ENCODE measurements at regions not wholly inside any gene's neighbourhood (a gene's known extent, or its start where the extent isn't known, plus 50 kb on each side); places are given as distances from the start of the nearest gene placed in this dataset.

GRCh38 chr13:59446391-59446790 is 717.3 kb downstream of the DIAPH3 start:
- DNase-seq: no peak
- ChIA-PET CTCF (interaction anchor here (0.6 kb wide), 1 partner anchor 1036 kb away, joined by 4 read pairs; no protein-coding TSS in a partner anchor), POLR2A (no interaction called here)
- peaks cover 0 to 4% (median 0%) of the 10 kb centered on the region in 11 donors for H3K9me3 Mint-ChIP-seq
- Histone ChIP-seq H3K4me3 (ENCODE audit: low read length) (no peak overlapping the region), H3K36me3 (ENCODE audit: control insufficient read depth in 2 of 3, insufficient read depth in 3 of 3, low read length in 3 of 3) (no peaks in the 10 kb centered on the region), H3K9me3 (ENCODE audit: control insufficient read depth in 2 of 3, low read length in 3 of 3) (no peaks in the 10 kb centered on the region), H3K4me1 (ENCODE audit: control insufficient read depth in 2 of 2, insufficient read depth in 2 of 2, low read length in 2 of 2) (no peaks in the 10 kb centered on the region), H3K27ac (ENCODE audit: low read depth, low read length) (no peak overlapping the region), H3K27me3 (ENCODE audit: control insufficient read depth in 2 of 2, insufficient read depth in 2 of 2, low read length in 2 of 2) (no peaks in the 10 kb centered on the region)
- no peak overlapping the region for H3K27ac Mint-ChIP-seq
- peaks cover under 1 to 6% (median 1%) of the 10 kb centered on the region in 7 donors for H3K4me1 Mint-ChIP-seq
- ATAC-seq: no peak
- no peak overlapping the region for H3K4me3 Mint-ChIP-seq
- H3K36me3 Mint-ChIP-seq: no peaks in the 10 kb centered on the region
- H3K27me3 Mint-ChIP-seq: peaks cover 0 to 20% (median 12%) of the 10 kb centered on the region in 5 donors
- intact Hi-C loops (cut with micrococcal nuclease): no loop called here

- H3K9me3 Mint-ChIP-seq: peaks cover 0 to 4% (median 0%) of the 10 kb centered on the region in 11 donors
- no peaks in the 10 kb centered on the region for H3K36me3 ChIP-seq (ENCODE audit: control insufficient read depth in 2 of 3, insufficient read depth in 3 of 3, low read length in 3 of 3)
- no peaks in the 10 kb centered on the region for H3K36me3 Mint-ChIP-seq
- H3K27me3 ChIP-seq (ENCODE audit: control insufficient read depth in 2 of 2, insufficient read depth in 2 of 2, low read length in 2 of 2): no peaks in the 10 kb centered on the region
- no peak overlapping the region for H3K4me3 ChIP-seq (ENCODE audit: low read length)
- ChIA-PET POLR2A (no interaction called here), CTCF (no interaction called here)
- intact Hi-C loops (cut with micrococcal nuclease): no loop called here
- no peaks in the 10 kb centered on the region for H3K4me1 ChIP-seq (ENCODE audit: control insufficient read depth in 2 of 2, insufficient read depth in 2 of 2, low read length in 2 of 2)
- no peak for DNase-seq
- H3K27ac ChIP-seq (ENCODE audit: low read depth, low read length): no peak overlapping the region
- H3K4me1 Mint-ChIP-seq: peaks cover 0 to 5% (median 2%) of the 10 kb centered on the region in 7 donors
- ATAC-seq: no peak
- H3K9me3 ChIP-seq (ENCODE audit: control insufficient read depth in 2 of 3, low read length in 3 of 3): no peaks in the 10 kb centered on the region
- no peak overlapping the region for H3K4me3 Mint-ChIP-seq
- H3K27ac Mint-ChIP-seq: no peak overlapping the region
- H3K27me3 Mint-ChIP-seq: peaks cover 0 to 20% (median 9%) of the 10 kb centered on the region in 5 donors
Observed at GRCh38 chr13:59447031-59447430, 716.7 kb downstream of the DIAPH3 start.

GRCh38 chr13:59447846-59448620 is 715.7 kb downstream of the DIAPH3 start:
- peaks cover 0 to 8% (median 0%) of the 10 kb centered on the region in 7 donors for H3K4me1 Mint-ChIP-seq
- no peaks in the 10 kb centered on the region for H3K36me3 Mint-ChIP-seq
- no peaks in the 10 kb centered on the region for H3K4me1 ChIP-seq (ENCODE audit: control insufficient read depth in 2 of 2, insufficient read depth in 2 of 2, low read length in 2 of 2)
- no peaks in the 10 kb centered on the region for H3K9me3 ChIP-seq (ENCODE audit: control insufficient read depth in 2 of 3, low read length in 3 of 3)
- no peaks in the 10 kb centered on the region for H3K27me3 ChIP-seq (ENCODE audit: control insufficient read depth in 2 of 2, insufficient read depth in 2 of 2, low read length in 2 of 2)
- no peak for DNase-seq
- no peak for ATAC-seq
- no peak overlapping the region for H3K4me3 ChIP-seq (ENCODE audit: low read length)
- peaks cover 0 to 16% (median 5%) of the 10 kb centered on the region in 5 donors for H3K27me3 Mint-ChIP-seq
- H3K9me3 Mint-ChIP-seq: peaks cover 0 to 4% (median 0%) of the 10 kb centered on the region in 11 donors
- H3K27ac ChIP-seq (ENCODE audit: low read depth, low read length): no peak overlapping the region
- intact Hi-C loops (cut with micrococcal nuclease): no loop called here
- ChIA-PET CTCF (no interaction called here), POLR2A (no interaction called here)
- no peak overlapping the region for H3K27ac Mint-ChIP-seq
- no peak overlapping the region for H3K4me3 Mint-ChIP-seq
- no peaks in the 10 kb centered on the region for H3K36me3 ChIP-seq (ENCODE audit: control insufficient read depth in 2 of 3, insufficient read depth in 3 of 3, low read length in 3 of 3)

GRCh38 chr13:59449750-59450149 is 714.0 kb downstream of the DIAPH3 start:
- intact Hi-C loops (cut with micrococcal nuclease): no loop called here
- no peak for ATAC-seq
- Histone ChIP-seq H3K9me3 (ENCODE audit: control insufficient read depth in 2 of 3, low read length in 3 of 3) (no peaks in the 10 kb centered on the region), H3K36me3 (ENCODE audit: control insufficient read depth in 2 of 3, insufficient read depth in 3 of 3, low read length in 3 of 3) (no peaks in the 10 kb centered on the region), H3K4me1 (ENCODE audit: control insufficient read depth in 2 of 2, insufficient read depth in 2 of 2, low read length in 2 of 2) (no peaks in the 10 kb centered on the region), H3K27me3 (ENCODE audit: control insufficient read depth in 2 of 2, insufficient read depth in 2 of 2, low read length in 2 of 2) (no peaks in the 10 kb centered on the region), H3K27ac (ENCODE audit: low read depth, low read length) (no peak overlapping the region), H3K4me3 (ENCODE audit: low read length) (no peak overlapping the region)
- no peak for DNase-seq
- H3K4me1 Mint-ChIP-seq: peaks cover 0 to 8% (median 0%) of the 10 kb centered on the region in 7 donors
- POLR2A ChIA-PET: no interaction called here
- H3K9me3 Mint-ChIP-seq: peaks cover 0 to 4% (median 0%) of the 10 kb centered on the region in 11 donors
- no peak overlapping the region for H3K27ac Mint-ChIP-seq
- peaks cover 4 to 13% (median 9%) of the 10 kb centered on the region in 5 donors for H3K27me3 Mint-ChIP-seq
- no peaks in the 10 kb centered on the region for H3K36me3 Mint-ChIP-seq
- no peak overlapping the region for H3K4me3 Mint-ChIP-seq
- CTCF ChIA-PET: no interaction called here

- ATAC-seq (no peak), DNase-seq (no peak)
- Mint-ChIP-seq H3K27ac (no peak overlapping the region), H3K4me1 (peaks cover 0 to 8% (median 0%) of the 10 kb centered on the region in 7 donors), H3K36me3 (no peaks in the 10 kb centered on the region), H3K4me3 (no peak overlapping the region), H3K27me3 (peaks cover 4 to 13% (median 8%) of the 10 kb centered on the region in 5 donors), H3K9me3 (peaks cover 0 to 4% (median 0%) of the 10 kb centered on the region in 11 donors)
- ChIA-PET CTCF (no interaction called here), POLR2A (no interaction called here)
- no peaks in the 10 kb centered on the region for H3K4me1 ChIP-seq (ENCODE audit: control insufficient read depth in 2 of 2, insufficient read depth in 2 of 2, low read length in 2 of 2)
- intact Hi-C loops (cut with micrococcal nuclease): no loop called here
- no peak overlapping the region for H3K4me3 ChIP-seq (ENCODE audit: low read length)
- no peaks in the 10 kb centered on the region for H3K36me3 ChIP-seq (ENCODE audit: control insufficient read depth in 2 of 3, insufficient read depth in 3 of 3, low read length in 3 of 3)
- no peak overlapping the region for H3K27ac ChIP-seq (ENCODE audit: low read depth, low read length)
- no peaks in the 10 kb centered on the region for H3K27me3 ChIP-seq (ENCODE audit: control insufficient read depth in 2 of 2, insufficient read depth in 2 of 2, low read length in 2 of 2)
- no peaks in the 10 kb centered on the region for H3K9me3 ChIP-seq (ENCODE audit: control insufficient read depth in 2 of 3, low read length in 3 of 3)
Observed at GRCh38 chr13:59450229-59450628, 713.5 kb downstream of the DIAPH3 start.

- Mint-ChIP-seq H3K36me3 (no peaks in the 10 kb centered on the region), H3K4me3 (no peak overlapping the region), H3K9me3 (peaks cover 0 to 3% (median 0%) of the 10 kb centered on the region in 11 donors)
Observed at GRCh38 chr13:59451236-59451635, 712.5 kb downstream of the DIAPH3 start.

More at GRCh38 chr13:59451236-59451635, 712.5 kb downstream of the DIAPH3 start:
- DNase-seq (no peak), ATAC-seq (no peak)
- no peaks in the 10 kb centered on the region for H3K4me1 ChIP-seq (ENCODE audit: control insufficient read depth in 2 of 2, insufficient read depth in 2 of 2, low read length in 2 of 2)
- no peak overlapping the region for H3K4me3 ChIP-seq (ENCODE audit: low read length)
- Mint-ChIP-seq H3K27me3 (peaks cover 4 to 13% (median 8%) of the 10 kb centered on the region in 5 donors), H3K4me1 (peaks cover 0 to 8% (median 0%) of the 10 kb centered on the region in 7 donors), H3K27ac (no peak overlapping the region)
- H3K27me3 ChIP-seq (ENCODE audit: control insufficient read depth in 2 of 2, insufficient read depth in 2 of 2, low read length in 2 of 2): no peaks in the 10 kb centered on the region
- ChIA-PET POLR2A (no interaction called here), CTCF (interaction anchor here (0.6 kb wide), 1 partner anchor 1494 kb away, joined by 3 read pairs; no protein-coding TSS in a partner anchor)
- H3K9me3 ChIP-seq (ENCODE audit: control insufficient read depth in 2 of 3, low read length in 3 of 3): no peaks in the 10 kb centered on the region
- intact Hi-C loops (cut with micrococcal nuclease): no loop called here
- no peaks in the 10 kb centered on the region for H3K36me3 ChIP-seq (ENCODE audit: control insufficient read depth in 2 of 3, insufficient read depth in 3 of 3, low read length in 3 of 3)
- no peak overlapping the region for H3K27ac ChIP-seq (ENCODE audit: low read depth, low read length)
